ENCODE measurements at regions not wholly inside any gene's neighbourhood (a gene's known extent, or its start where the extent isn't known, plus 50 kb on each side); places are given as distances from the start of the nearest gene placed in this dataset.

GRCh38 chr5:84881737-84882136 lies 497.1 kb upstream of the EDIL3 start:
- Histone ChIP-seq H3K9ac (ENCODE audit: control insufficient read depth, insufficient read depth, low read length) (no peak overlapping the region), H2AFZ (ENCODE audit: control insufficient read depth, low read depth, low read length) (no peak overlapping the region), H3K9me3 (replicated peaks; ENCODE audit: control insufficient read depth, insufficient read depth, low read length) (no peaks in the 10 kb centered on the region), H3K4me3 (no peak overlapping the region), H3K4me1 (ENCODE audit: control insufficient read depth, insufficient read depth, low read length) (no peaks in the 10 kb centered on the region), H3K4me2 (ENCODE audit: control insufficient read depth, insufficient read depth) (no peak overlapping the region), H3K27ac (ENCODE audit: control insufficient read depth, insufficient read depth) (no peak overlapping the region), H3K27me3 (replicated peaks in 1 of 2; ENCODE audit: control insufficient read depth in 2 of 2, insufficient read depth in 2 of 2, low read length in 1 of 2) (no peaks in the 10 kb centered on the region), H4K20me1 (ENCODE audit: control insufficient read depth, insufficient read depth) (no peaks in the 10 kb centered on the region), H3K79me2 (ENCODE audit: control insufficient read depth, insufficient read depth, low read length) (no peaks in the 10 kb centered on the region), H3K36me3 (ENCODE audit: control insufficient read depth in 2 of 2, insufficient read depth in 2 of 2, low read length in 1 of 2) (no peaks in the 10 kb centered on the region)
- SMC1A ChIA-PET (ENCODE audit: uncharacterized antibody, unreplicated experiment), result interaction anchor here (0.6 to 1.6 kb wide), 2 partner anchors 10 to 1471 kb away, joined by 3 to 7 read pairs; no protein-coding TSS in a partner anchor
- no TSS peak for BruUV-seq (replicated peaks)
- no peak for TF ChIP-seq NR2C1 (IDR thresholded peaks at IDR 0.05)
- TF ChIP-seq CUX1 (IDR thresholded peaks at IDR 0.05; ENCODE audit: insufficient replicate concordance, low read depth, low read length), result no peak
- TF ChIP-seq, protein P1, sequence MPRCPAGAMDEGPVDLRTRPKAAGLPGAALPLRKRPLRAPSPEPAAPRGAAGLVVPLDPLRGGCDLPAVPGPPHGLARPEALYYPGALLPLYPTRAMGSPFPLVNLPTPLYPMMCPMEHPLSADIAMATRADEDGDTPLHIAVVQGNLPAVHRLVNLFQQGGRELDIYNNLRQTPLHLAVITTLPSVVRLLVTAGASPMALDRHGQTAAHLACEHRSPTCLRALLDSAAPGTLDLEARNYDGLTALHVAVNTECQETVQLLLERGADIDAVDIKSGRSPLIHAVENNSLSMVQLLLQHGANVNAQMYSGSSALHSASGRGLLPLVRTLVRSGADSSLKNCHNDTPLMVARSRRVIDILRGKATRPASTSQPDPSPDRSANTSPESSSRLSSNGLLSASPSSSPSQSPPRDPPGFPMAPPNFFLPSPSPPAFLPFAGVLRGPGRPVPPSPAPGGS (IDR thresholded peaks at IDR 0.05; ENCODE audit: borderline replicate concordance, insufficient read depth, low read depth, low read length, poor library complexity, severe bottlenecking), result no peak
- TF ChIP-seq, protein P2, sequence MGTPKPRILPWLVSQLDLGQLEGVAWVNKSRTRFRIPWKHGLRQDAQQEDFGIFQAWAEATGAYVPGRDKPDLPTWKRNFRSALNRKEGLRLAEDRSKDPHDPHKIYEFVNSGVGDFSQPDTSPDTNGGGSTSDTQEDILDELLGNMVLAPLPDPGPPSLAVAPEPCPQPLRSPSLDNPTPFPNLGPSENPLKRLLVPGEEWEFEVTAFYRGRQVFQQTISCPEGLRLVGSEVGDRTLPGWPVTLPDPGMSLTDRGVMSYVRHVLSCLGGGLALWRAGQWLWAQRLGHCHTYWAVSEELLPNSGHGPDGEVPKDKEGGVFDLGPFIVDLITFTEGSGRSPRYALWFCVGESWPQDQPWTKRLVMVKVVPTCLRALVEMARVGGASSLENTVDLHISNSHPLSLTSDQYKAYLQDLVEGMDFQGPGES (IDR thresholded peaks at IDR 0.05), result no peak
- TF ChIP-seq, protein P3, sequence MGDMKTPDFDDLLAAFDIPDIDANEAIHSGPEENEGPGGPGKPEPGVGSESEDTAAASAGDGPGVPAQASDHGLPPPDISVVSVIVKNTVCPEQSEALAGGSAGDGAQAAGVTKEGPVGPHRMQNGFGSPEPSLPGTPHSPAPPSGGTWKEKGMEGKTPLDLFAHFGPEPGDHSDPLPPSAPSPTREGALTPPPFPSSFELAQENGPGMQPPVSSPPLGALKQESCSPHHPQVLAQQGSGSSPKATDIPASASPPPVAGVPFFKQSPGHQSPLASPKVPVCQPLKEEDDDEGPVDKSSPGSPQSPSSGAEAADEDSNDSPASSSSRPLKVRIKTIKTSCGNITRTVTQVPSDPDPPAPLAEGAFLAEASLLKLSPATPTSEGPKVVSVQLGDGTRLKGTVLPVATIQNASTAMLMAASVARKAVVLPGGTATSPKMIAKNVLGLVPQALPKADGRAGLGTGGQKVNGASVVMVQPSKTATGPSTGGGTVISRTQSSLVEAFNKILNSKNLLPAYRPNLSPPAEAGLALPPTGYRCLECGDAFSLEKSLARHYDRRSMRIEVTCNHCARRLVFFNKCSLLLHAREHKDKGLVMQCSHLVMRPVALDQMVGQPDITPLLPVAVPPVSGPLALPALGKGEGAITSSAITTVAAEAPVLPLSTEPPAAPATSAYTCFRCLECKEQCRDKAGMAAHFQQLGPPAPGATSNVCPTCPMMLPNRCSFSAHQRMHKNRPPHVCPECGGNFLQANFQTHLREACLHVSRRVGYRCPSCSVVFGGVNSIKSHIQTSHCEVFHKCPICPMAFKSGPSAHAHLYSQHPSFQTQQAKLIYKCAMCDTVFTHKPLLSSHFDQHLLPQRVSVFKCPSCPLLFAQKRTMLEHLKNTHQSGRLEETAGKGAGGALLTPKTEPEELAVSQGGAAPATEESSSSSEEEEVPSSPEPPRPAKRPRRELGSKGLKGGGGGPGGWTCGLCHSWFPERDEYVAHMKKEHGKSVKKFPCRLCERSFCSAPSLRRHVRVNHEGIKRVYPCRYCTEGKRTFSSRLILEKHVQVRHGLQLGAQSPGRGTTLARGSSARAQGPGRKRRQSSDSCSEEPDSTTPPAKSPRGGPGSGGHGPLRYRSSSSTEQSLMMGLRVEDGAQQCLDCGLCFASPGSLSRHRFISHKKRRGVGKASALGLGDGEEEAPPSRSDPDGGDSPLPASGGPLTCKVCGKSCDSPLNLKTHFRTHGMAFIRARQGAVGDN (IDR thresholded peaks at IDR 0.05), result no peak
- TF ChIP-seq PAX5 (IDR thresholded peaks at IDR 0.05; ENCODE audit: borderline replicate concordance, low read depth, low read length), result no peak
- no peak for TF ChIP-seq POLR2AphosphoS5 (IDR thresholded peaks at IDR 0.05; ENCODE audit: low read length)
- TF ChIP-seq CREB1 (IDR thresholded peaks at IDR 0.05; ENCODE audit: low read depth), result no peak
- no peak for TF ChIP-seq SIN3A (IDR thresholded peaks at IDR 0.05; ENCODE audit: low read depth, low read length)
- TF ChIP-seq ZNF384 (IDR thresholded peaks at IDR 0.05; ENCODE audit: borderline replicate concordance, low read depth, low read length), result no peak
- no peak for TF ChIP-seq GABPA (IDR thresholded peaks at IDR 0.05; ENCODE audit: low read depth)
- in situ Hi-C loops (cut with MboI) (no loop called here), intact Hi-C loops (cut with micrococcal nuclease; ENCODE audit: unreplicated experiment) (no loop called here)
- no peak for DNase-seq (ENCODE audit: low read depth, low spot score)
- WGBS (ENCODE audit: insufficient coverage, insufficient replicate concordance, low lambda C conversion rate, missing lambda C conversion rate), result 63% methylated on average over 4 of the region's 4 CpGs
- FAIRE-seq, result no peak
- POLR2A ChIA-PET, result no interaction called here
- ATAC-seq, result no peak
- RAD21 ChIA-PET (ENCODE audit: unreplicated experiment), result no interaction called here
- CTCF ChIA-PET, result no interaction called here
